ENCODE measurements at regions not wholly inside any gene's neighbourhood (a gene's known extent, or its start where the extent isn't known, plus 50 kb on each side); places are given as distances from the start of the nearest gene placed in this dataset.
"Not testable (repeated sequence)": the region's sequence is repeated elsewhere in the genome, so short reads cannot be mapped to it uniquely, and the experiment has no call there.

DNA sequence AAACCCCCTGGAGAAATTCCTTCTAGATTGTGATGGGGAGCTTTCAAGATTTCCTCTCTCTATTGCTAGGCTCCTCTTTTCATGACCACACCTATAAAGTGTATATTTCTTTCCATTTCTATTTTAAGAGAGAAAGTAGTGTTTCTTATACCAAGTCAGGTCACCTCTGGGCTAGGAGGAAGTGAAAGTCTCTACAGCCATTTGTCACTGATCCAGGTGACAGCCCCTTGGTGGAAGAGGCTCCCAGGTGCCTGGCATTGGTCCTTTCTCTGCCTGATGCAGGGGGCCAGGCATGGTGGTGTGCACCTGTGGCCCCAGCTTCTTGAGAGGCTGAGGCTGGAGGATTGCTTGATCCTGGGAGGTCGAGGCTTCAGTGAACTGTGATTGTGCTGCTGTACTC lies 64.7 kb downstream of the DHCR7 start:
- no peak for DNase-seq (ENCODE audit: low read depth)

DNA sequence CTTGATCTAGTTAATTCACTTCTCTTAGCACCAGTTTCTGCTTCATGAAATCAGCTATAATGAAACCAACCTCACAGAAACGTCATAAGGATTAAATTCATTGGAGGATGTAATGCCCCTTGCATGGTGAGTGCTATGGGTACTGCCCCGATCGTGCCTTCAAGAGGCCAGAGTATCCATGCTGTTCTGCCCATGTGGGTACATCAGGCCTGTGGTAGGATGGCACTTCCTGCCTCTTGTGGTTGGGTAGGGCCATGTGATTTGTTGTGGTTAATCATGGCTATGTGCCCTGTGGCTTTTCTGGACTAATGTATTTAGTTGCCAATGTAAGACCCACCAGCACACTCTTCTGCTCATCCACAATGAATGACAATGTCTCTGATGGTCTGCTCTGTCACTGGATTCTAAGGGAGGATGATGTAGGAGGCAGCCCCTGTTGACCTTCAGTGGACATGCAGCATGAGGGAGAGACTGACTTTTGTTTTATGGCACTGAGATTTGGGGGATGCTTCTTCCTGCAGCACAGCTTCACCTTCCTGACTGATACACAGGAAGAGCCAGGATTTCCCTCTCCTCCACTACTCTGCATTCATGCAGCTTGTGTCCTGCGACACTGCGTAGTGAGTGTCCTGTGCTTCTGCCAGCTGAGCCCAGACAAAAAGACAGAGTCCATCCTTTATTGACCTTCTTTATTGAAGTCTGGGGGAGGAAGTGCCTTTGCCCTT lies 66.2 kb downstream of the DHCR7 start:
- no peak for DNase-seq (ENCODE audit: low read depth)

GRCh38 chr11:71379701-71380100 lies 68.5 kb downstream of the DHCR7 start:
- DNase-seq (ENCODE audit: low read depth), result no peak

GRCh38 chr11:71373791-71374454 lies 74.3 kb downstream of the DHCR7 start:
- no peak for DNase-seq (ENCODE audit: low read depth)

DNA sequence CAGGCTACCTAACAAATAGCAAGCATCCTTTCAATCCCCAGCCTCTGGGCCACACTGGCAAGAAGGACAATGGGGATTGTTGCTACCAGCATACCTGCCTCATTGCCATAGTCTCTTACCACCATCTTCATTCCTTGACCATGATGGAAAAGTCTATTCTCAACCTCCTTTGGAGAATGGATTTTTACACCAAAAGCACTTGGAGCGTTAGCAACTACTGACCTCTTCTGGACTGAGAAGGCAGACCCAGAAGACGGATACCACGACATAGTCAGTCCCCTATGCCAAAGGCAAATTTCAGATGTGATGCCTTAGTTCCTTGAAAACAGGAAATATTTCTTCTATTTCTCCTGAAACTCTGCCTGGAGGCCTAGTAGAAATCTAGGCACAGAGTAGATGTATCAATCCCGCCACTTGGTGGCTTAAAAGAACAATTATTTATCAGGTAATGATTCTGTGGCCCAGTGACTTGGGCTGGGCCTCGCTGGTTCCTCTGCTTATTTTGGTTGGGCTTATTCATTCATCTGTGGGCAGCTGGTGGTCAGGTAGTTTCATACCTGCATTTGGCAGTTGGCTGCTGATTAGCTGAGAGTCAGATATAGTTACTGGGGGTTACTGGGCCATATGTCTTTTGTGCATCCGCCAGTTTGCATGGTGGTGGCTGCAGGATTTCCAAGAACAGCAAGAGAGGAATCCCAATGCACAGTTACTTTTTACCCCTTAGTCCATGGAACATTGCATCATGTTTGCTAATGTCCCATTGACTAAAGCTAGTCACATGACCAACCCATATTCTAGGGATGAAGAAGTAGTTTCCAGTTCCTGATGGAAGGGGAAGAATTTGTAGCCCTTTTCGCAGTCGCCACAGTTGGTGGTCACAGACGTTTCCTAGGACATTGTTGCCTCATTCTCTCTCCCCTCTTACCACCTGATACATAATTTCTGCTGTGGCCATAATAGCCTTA lies 75.2 kb downstream of the DHCR7 start:
- peak; percentile 7 for DNase-seq (ENCODE audit: low read depth)

DNA sequence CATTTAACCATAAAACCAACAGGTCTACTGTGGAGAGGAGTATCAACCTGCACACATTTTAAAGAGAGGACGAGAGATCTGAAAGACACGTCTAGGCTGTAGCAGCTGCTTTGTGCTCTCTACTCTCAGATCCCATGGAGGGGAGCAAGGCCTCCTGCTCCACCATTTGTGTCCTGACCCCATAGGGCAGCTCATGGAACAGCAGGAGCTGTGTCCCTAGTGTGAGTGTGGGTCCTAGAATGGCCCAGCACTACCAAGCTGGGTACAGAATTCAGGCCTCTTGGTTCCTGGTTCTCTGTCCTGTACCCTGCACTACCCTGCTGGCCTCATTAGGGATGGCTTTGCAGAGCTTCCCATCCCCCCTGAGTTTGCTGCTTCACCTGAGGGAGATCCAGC lies 76.5 kb downstream of the DHCR7 start:
- no peak for DNase-seq (ENCODE audit: low read depth)

- DNase-seq (ENCODE audit: low read depth), result no peak
These were observed 77.1 kb downstream of the DHCR7 start for GRCh38 chr11:71370895-71371673.

- DNase-seq (ENCODE audit: low read depth), result no peak
These were observed 78.0 kb downstream of the DHCR7 start for GRCh38 chr11:71370020-71370747.

GRCh38 chr11:71369411-71369810 lies 78.8 kb downstream of the DHCR7 start:
- no peak for DNase-seq (ENCODE audit: low read depth)

DNA sequence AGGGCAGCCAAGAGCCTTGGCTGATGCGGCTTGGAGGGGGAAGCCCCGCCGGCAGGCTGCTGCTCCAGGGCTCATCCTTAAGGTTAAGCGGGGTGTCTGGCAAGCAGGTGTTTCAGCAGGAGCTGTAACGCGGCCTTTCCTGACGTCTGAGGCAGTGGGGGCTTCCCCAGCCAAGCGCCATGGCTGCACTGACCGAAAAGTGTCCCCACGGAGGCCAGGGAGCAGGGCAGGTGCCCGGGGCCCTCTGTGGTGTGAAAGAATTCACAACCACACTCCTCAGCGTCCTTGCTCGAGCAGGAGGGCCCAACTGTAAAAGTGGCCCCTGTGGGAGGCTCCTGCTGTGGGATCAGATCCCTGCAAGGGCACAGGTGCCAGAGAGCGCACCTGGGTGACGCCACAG lies 79.2 kb downstream of the DHCR7 start:
- no peak for DNase-seq (ENCODE audit: low read depth)

- DNase-seq (ENCODE audit: low read depth), result no peak
These were observed 80.4 kb downstream of the DHCR7 start for GRCh38 chr11:71367756-71368155.

DNA sequence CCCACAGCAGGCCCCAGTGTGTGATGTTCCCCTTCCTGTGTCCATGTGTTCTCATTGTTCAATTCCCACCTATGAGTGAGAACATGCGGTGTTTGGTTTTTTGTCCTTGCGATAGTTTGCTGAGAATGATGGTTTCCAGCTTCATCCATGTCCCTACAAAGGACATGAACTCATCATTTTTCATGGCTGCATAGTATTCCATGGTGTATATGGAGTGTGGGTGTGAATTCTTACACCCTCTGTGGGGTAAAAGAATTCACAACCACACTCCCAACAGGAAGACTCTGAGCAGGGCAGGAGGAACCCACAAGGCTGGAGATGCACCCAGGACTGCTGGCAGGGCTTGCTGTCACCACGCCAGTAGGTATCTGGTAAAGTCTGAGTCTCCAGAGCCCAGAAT lies 80.9 kb downstream of the DHCR7 start:
- DNase-seq (ENCODE audit: low read depth), result not testable (repeated sequence)

DNA sequence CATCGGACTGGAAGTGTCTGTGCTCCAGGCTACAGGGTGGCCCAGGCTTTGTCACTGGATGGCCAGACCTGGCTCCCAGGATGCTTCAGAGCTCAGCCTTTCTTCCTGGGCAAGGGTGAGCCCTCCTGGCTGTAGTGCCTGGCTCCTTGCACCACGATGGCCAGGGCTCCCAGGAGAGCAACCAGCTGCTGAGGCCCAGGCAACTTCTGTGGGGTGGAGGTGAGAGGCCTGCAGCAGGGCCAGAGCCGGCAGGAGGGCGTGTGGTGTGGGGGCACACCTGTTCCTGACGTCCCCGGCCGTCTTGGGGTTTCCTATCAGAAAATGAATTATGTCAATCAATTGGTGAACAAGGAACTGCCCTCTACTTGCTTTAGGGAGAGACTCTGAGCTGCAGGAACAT lies 82.1 kb downstream of the DHCR7 start:
- DNase-seq (ENCODE audit: low read depth), result no peak

GRCh38 chr11:71365626-71366025 lies 82.6 kb downstream of the DHCR7 start:
- DNase-seq (ENCODE audit: low read depth), result no peak

GRCh38 chr11:71364806-71365205 lies 83.4 kb downstream of the DHCR7 start:
- DNase-seq (ENCODE audit: low read depth), result no peak

GRCh38 chr11:71364176-71364671 lies 84.0 kb downstream of the DHCR7 start:
- no peak for DNase-seq (ENCODE audit: low read depth)

GRCh38 chr11:71363721-71364120 lies 84.5 kb downstream of the DHCR7 start:
- DNase-seq (ENCODE audit: low read depth), result no peak

- no peak for DNase-seq (ENCODE audit: low read depth)
These were observed 89.1 kb downstream of the DHCR7 start for GRCh38 chr11:71358963-71359567.

DNA sequence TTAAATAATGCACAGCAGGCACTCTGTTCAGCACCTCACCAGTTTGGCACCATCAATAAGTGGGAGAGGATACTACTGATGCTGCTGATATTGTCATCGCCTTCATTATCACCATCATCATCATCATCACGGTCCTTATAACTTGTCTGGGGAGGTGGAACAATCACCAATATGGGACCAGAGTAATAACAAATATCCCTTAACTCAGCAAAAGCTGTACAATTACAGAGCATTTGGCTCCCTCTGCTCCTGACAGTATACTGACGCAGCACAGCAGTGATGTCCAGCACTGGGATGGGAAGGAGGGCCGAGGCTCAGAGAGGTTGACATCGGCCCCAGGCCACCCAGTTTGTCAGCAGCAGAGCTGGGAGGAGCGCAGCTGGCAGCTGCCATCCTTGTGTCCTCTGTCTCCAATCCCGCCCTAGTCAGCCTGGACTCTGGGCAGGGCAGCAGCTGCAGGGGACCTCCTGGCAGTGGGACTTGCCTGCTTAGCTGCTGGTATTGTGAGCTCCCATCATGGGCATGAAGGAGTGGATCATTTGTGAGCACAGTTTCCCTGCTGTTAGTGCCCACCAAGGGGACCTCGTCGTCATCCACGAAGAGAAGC lies 90.0 kb downstream of the DHCR7 start:
- DNase-seq (ENCODE audit: low read depth), result no peak

DNA sequence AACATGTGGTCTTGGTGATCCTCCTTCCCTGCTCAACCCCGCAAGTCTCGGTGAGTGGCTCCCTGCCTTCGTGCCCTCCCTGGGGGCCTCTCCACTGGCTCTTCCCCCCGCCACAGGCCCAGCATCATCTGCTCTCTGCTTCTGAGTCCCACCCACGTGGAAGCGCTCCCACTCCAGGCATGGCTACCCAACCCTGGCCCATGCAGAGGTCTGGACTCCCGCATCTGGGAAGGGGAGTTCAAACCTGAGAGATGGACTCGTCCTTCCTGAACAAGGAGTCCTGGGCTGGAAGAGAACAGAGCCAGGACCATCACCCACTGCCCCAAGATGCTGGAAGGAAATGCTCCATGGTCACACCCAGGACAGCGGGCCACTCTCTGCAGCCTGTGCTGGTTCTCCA lies 90.8 kb downstream of the DHCR7 start:
- no peak for DNase-seq (ENCODE audit: low read depth)
